K562 (cell line): ENCODE measurements at regions not wholly inside any gene's neighbourhood (a gene's known extent, or its start where the extent isn't known, plus 50 kb on each side); places are given as distances from the start of the nearest gene placed in this dataset.
A peak's percentile ranks its signal among the peaks of the same experiment; 100 is the strongest.
"Not testable (repeated sequence)": the region's sequence is repeated elsewhere in the genome, so short reads cannot be mapped to it uniquely, and the experiment has no call there.

Source experiments
- ATAC-seq: fragments of 200-7000 bp; cut with Tn5 transposase; 3 replicates; pipeline ENCODE4 v1.9.1; 2020; ENCODE audit warnings: moderate library complexity
- BruUV-seq: library from RNA; stranded (reverse); fragments of 400-500 nt; replicated peaks from 2 replicates; lab custom pipeline; 2021; lab: Mats Ljungman, UMichigan
- CTCF ChIA-PET: fragments of 300-600 bp; formaldehyde crosslinking; extraction: SDS; loops from one replicate; lab custom pipeline; 2021; ENCODE audit warnings: low intra/inter-chr PET ratio; lab: Yijun Ruan, JAX
- POLR2A ChIA-PET: fragments of 300-600, 350-650 bp; sonication (Branson Sonifier 250); formaldehyde crosslinking; extraction: SDS; loops from one replicate; lab custom pipeline; 2021; ENCODE audit warnings: antibody characterized with exemption, inconsistent platforms; lab: Yijun Ruan, JAX
- DNase-seq, 4 experiments: peaks; one replicate each; pipeline versions ENCODE4 v3.0.0 to v3.0.0-alpha.2; 2011 to 2018; ENCODE audit warnings: low spot score in 3 of 4, mixed read lengths in 3 of 4; ENCODE audit errors: extremely low read depth in 1 of 4
- FAIRE-seq: peaks from 2 replicates; lab custom pipeline; 2011; peaks lifted over from hg19 to GRCh38; lab: Jason Lieb, UNC
- H2AFZ ChIP-seq: 2 replicates; pipeline ENCODE4 v1.6.0; 2011; ENCODE audit warnings: low read depth, low read length, control low read depth, inconsistent platforms
- H3K27ac ChIP-seq: fragments of 200-600 bp; 3 replicates; pipeline ENCODE4 v1.8.0; 2011; ENCODE audit warnings: low read depth, mild to moderate bottlenecking, control low read depth, inconsistent platforms, low read length, moderate library complexity, mixed read lengths; ENCODE audit errors: extremely low read depth
- H3K27me3 ChIP-seq, 2 experiments: fragments of 300-600 bp in 1 of 2; 2 replicates in 1 of 2; 3 replicates in 1 of 2; pipeline versions ENCODE4 v1.6.0 to v1.8.0; 2011; ENCODE audit warnings: inconsistent platforms in 2 of 2, low read length in 2 of 2, mild to moderate bottlenecking in 1 of 2, mixed read lengths in 1 of 2, moderate library complexity in 1 of 2; ENCODE audit not compliant: control insufficient read depth in 2 of 2, insufficient read depth in 2 of 2
- H3K36me3 ChIP-seq: fragments of 300-600 bp; 3 replicates; pipeline ENCODE4 v1.8.0; 2011; ENCODE audit warnings: mild to moderate bottlenecking, low read length, inconsistent platforms; ENCODE audit not compliant: control insufficient read depth, insufficient read depth
- H3K4me1 ChIP-seq, 2 experiments: fragments of 200-600 bp in 1 of 2; replicated peaks in 1 of 2; 2 replicates in 1 of 2; 3 replicates in 1 of 2; pipeline versions ENCODE4 v1.5.1 to v1.8.0; 2011; ENCODE audit warnings: inconsistent platforms in 2 of 2, low read length in 2 of 2, mild to moderate bottlenecking in 1 of 2, mixed read lengths in 1 of 2, moderate library complexity in 1 of 2; ENCODE audit not compliant: control insufficient read depth in 2 of 2, insufficient read depth in 2 of 2
- H3K4me2 ChIP-seq: 2 replicates; pipeline ENCODE4 v1.6.1; 2011; ENCODE audit warnings: low read length, control low read depth, inconsistent platforms, mixed read lengths; ENCODE audit not compliant: insufficient read depth
- H3K4me3 ChIP-seq: fragments of 200-600 bp; sonication (generic), shearing (Covaris generic); 2 replicates; pipeline ENCODE4 v1.5.1; 2016; ENCODE audit warnings: control low read depth, inconsistent platforms
- H3K79me2 ChIP-seq: fragments of 200-600 bp; 3 replicates; pipeline ENCODE4 v1.8.0; 2011; ENCODE audit warnings: low read length, inconsistent platforms; ENCODE audit not compliant: control insufficient read depth, insufficient read depth
- H3K9ac ChIP-seq, 2 experiments: 2 replicates each; pipeline versions ENCODE4 v1.6.0 to v1.6.1; 2011; ENCODE audit warnings: low read depth in 2 of 2, low read length in 2 of 2, control low read depth in 1 of 2, inconsistent platforms in 1 of 2, mild to moderate bottlenecking in 1 of 2, mixed read lengths in 1 of 2; ENCODE audit not compliant: insufficient read depth in 1 of 2
- H3K9me1 ChIP-seq: one replicate; pipeline ENCODE4 v1.6.0; 2011; ENCODE audit warnings: inconsistent platforms, mild to moderate bottlenecking, low read length, moderate library complexity; ENCODE audit not compliant: control insufficient read depth, insufficient read depth
- H3K9me3 ChIP-seq: replicated peaks from 2 replicates; pipeline ENCODE4 v1.5.1; 2011; ENCODE audit warnings: low read depth, low read length, inconsistent platforms; ENCODE audit not compliant: control insufficient read depth, insufficient read depth
- H4K20me1 ChIP-seq: replicated peaks from 2 replicates; pipeline ENCODE4 v1.6.1; 2011; ENCODE audit warnings: low read length, inconsistent platforms, mixed read lengths; ENCODE audit not compliant: control insufficient read depth, insufficient read depth
- CEBPG ChIP-seq, 3 experiments: fragments of 200-800 bp in 1 of 3; sonication (Bioruptor generic) in 1 of 3; sonication (generic) in 1 of 3; formaldehyde crosslinking in 1 of 3; IDR thresholded peaks in 2 of 3; conservative IDR thresholded peaks in 1 of 3; 2 replicates each; pipeline versions ENCODE4 v1.6.1 to v1.8.0; 2016 to 2022; ENCODE audit warnings: missing compliant biosample characterization in 2 of 3, missing genetic modification characterization in 2 of 3, mild to moderate bottlenecking in 1 of 3, missing genetic modification reagents in 1 of 3
- RERE ChIP-seq: sonication (generic); formaldehyde crosslinking; IDR thresholded peaks from 2 replicates; pipeline ENCODE4 v1.8.0; 2023; ENCODE audit warnings: missing genetic modification reagents, mild to moderate bottlenecking, borderline replicate concordance
- TRIM24 ChIP-seq, 2 experiments: fragments of 450-650 bp; IDR thresholded peaks; 2 replicates each; pipeline ENCODE4 v1.6.1; 2016
- WGBS: fragments of 100-300 bp; shearing (Covaris generic); methylation state at CpG from one replicate; pipeline ENCODE4 v1.1.6; 2016; ENCODE audit warnings: low coverage, mixed read lengths; ENCODE audit not compliant: insufficient coverage; ENCODE audit errors: missing lambda C conversion rate; 5-methylcytosine and 5-hydroxymethylcytosine counted together
- in situ Hi-C: fragments of 300-500 bp; cut with MboI; formaldehyde crosslinking; loops from 4 replicates; pipeline ENCODE4 v1.15.0; 2018; ENCODE audit warnings: inconsistent platforms, mixed read lengths
- intact Hi-C: fragments of 100-400 bp; cut with micrococcal nuclease; formaldehyde crosslinking; loops from 2 replicates; pipeline ENCODE4 v1.14.2; 2022
- TF ChIP-seq, protein P1 (sequence below), 2 experiments: fragments of 450-650 bp in 1 of 2; sonication (generic) in 1 of 2; formaldehyde crosslinking in 1 of 2; IDR thresholded peaks in 1 of 2; conservative IDR thresholded peaks in 1 of 2; 2 replicates each; pipeline versions ENCODE4 v1.6.1 to v1.8.1; 2016 to 2023; ENCODE audit warnings: mild to moderate bottlenecking in 2 of 2, moderate library complexity in 2 of 2, inconsistent platforms in 1 of 2, missing genetic modification reagents in 1 of 2

GRCh38 chr12:83427586-83428136 lies 741.0 kb downstream of the TMTC2 start:
- H3K27me3 ChIP-seq; H4K20me1 ChIP-seq; H3K27ac ChIP-seq; H3K4me3 ChIP-seq; H3K9ac ChIP-seq; CTCF ChIA-PET; H3K4me2 ChIP-seq; ATAC-seq; H2AFZ ChIP-seq; H3K4me1 ChIP-seq; H3K36me3 ChIP-seq; FAIRE-seq; DNase-seq; in situ Hi-C loops; H3K79me2 ChIP-seq; H3K9me1 ChIP-seq; intact Hi-C loops; H3K9me3 ChIP-seq; POLR2A ChIA-PET; BruUV-seq; TF ChIP-seq CEBPG (CRISPR knock-in tag; IDR thresholded peaks at IDR 0.05): not testable (repeated sequence)
- TF ChIP-seq TRIM24 (IDR thresholded peaks at IDR 0.05), result peak; percentile 61 to 85; a peak in 2 of 4 replicates
- TF ChIP-seq, protein P1, sequence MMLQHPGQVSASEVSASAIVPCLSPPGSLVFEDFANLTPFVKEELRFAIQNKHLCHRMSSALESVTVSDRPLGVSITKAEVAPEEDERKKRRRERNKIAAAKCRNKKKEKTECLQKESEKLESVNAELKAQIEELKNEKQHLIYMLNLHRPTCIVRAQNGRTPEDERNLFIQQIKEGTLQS (IDR thresholded peaks at IDR 0.05), result 0 out of 2 replicates have a peak, but pooled peaks have one; percentile 15
- TF ChIP-seq, protein P1 (CRISPR knock-in tag; conservative IDR thresholded peaks at IDR 0.05), result not testable (repeated sequence)
- peak; percentile 54 to 62 for TF ChIP-seq CEBPG (tag; conservative IDR thresholded peaks at IDR 0.05 in 1 of 2, IDR thresholded peaks at IDR 0.05 in 1 of 2)
- 4% methylated on average over 2 of the region's 2 CpGs for WGBS

- Histone ChIP-seq H3K79me2 (no peaks in the 10 kb centered on the region), H3K36me3 (no peaks in the 10 kb centered on the region), H3K9ac (no peak overlapping the region), H3K9me3 (no peaks in the 10 kb centered on the region), H3K4me2 (no peak overlapping the region), H3K4me3 (no peak overlapping the region), H2AFZ (no peak overlapping the region), H3K27me3 (no peaks in the 10 kb centered on the region), H3K27ac (no peak overlapping the region), H4K20me1 (no peaks in the 10 kb centered on the region), H3K4me1 (no peaks in the 10 kb centered on the region), H3K9me1 (no peaks in the 10 kb centered on the region)
- FAIRE-seq (no peak), ATAC-seq (no peak), DNase-seq (no peak)
- intact Hi-C loops, result no loop called here
- no TSS peak for BruUV-seq
- POLR2A ChIA-PET, result no interaction called here
- 0% methylated on average over 2 of the region's 3 CpGs for WGBS
- in situ Hi-C loops, result no loop called here
- CTCF ChIA-PET, result no interaction called here
- TF ChIP-seq RERE, result no peak
Observed at GRCh38 chr12:83414981-83415380, 728.3 kb downstream of the TMTC2 start.
